ENCODE measurements at regions not wholly inside any gene's neighbourhood (a gene's known extent, or its start where the extent isn't known, plus 50 kb on each side); places are given as distances from the start of the nearest gene placed in this dataset.
"Not testable (repeated sequence)": the region's sequence is repeated elsewhere in the genome, so short reads cannot be mapped to it uniquely, and the experiment has no call there.

DNA sequence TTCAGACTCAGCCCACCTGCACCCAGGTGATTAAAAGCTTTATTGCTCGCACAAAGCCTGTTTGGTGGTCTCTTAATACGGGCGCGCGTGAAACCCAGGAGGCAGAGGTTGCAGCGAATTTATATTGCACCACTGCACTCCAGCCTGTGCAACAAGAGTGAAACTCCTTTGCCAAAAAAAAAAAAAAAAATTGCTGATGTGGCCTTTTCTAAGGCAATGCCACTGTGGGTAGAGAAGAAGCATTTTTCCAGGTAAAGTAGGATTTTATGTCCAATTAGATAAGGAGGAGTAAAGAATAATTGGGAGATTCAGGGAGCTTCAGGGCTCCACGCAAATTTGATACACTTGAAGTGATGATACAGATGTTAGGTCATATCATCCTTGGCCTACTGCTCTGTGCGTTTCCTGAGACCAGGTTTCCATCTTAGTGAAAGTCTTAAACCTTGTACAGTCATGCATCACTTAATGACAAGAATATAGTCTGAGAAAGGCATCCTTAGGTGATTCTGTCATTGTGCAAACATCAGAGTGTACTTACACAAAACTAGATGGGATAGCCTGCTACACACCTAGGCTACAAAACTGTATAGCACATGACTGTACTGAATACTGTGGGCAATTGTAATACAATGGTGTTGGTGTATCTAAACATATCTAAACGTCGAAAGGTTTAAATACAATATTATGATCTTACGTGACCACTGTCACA, 150.9 kb downstream of the SPRY2 start:
- intact Hi-C loops (cut with DNase I), result no loop called here
- no peak for DNase-seq (ENCODE audit: low spot score)

- DNase-seq (ENCODE audit: low spot score), result no peak
- intact Hi-C loops (cut with DNase I), result no loop called here
These were observed 160.1 kb downstream of the SPRY2 start for GRCh38 chr13:80180740-80181355.

GRCh38 chr13:80177327-80177726, 163.6 kb downstream of the SPRY2 start:
- intact Hi-C loops (cut with DNase I), result no loop called here

GRCh38 chr13:80173224-80173623, 167.7 kb downstream of the SPRY2 start:
- no peak for DNase-seq (ENCODE audit: low spot score)
- intact Hi-C loops (cut with DNase I), result no loop called here

More at GRCh38 chr13:80177327-80177726, 163.6 kb downstream of the SPRY2 start:
- no peak for DNase-seq (ENCODE audit: low spot score)

DNA sequence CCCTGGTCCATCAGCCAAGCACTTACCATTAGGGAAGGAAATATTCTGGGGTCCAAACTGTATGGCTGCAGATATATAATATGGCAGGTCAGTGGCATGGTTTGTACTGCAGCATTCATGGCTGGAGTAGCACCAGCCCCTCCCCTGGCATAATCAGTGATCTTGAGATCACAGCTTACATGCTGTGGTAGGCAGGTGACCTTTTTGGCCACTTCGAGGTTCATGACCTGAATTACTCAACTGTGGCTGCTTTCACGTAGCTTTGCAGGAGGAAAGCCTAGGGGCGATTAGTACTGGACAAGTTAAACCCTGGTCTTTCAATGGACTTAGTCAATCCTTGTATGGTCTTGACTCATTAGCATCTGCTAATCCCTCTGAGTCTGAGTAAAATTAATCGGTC, 169.8 kb downstream of the SPRY2 start:
- no peak for DNase-seq (ENCODE audit: low spot score)
- intact Hi-C loops (cut with DNase I), result no loop called here

- no peak for DNase-seq (ENCODE audit: low spot score)
- intact Hi-C loops (cut with DNase I), result no loop called here
These were observed 172.7 kb downstream of the SPRY2 start for GRCh38 chr13:80168089-80168850.

DNA sequence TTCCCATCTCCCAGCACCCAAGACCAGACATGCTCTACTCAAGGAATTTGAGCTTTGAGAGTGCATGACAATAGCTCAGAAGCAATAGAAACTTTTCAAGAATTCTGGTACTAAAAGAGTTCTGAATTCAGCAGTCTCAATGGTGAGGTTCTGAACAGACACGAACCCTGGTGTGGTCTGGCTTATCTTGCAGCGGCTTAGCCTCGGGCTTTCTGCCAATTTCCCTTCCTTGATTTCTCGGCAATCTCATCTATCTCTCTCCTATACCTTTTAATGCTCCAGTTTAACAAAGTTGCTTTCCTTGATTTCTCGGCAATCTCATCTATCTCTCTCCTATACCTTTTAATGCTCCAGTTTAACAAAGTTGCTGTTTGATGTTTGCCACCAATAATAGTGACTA, 174.6 kb downstream of the SPRY2 start:
- DNase-seq (ENCODE audit: low spot score), result no peak
- intact Hi-C loops (cut with DNase I), result no loop called here

- intact Hi-C loops (cut with DNase I), result no loop called here
- DNase-seq (ENCODE audit: low spot score), result no peak
These were observed 176.5 kb downstream of the SPRY2 start for GRCh38 chr13:80164462-80164861.

DNA sequence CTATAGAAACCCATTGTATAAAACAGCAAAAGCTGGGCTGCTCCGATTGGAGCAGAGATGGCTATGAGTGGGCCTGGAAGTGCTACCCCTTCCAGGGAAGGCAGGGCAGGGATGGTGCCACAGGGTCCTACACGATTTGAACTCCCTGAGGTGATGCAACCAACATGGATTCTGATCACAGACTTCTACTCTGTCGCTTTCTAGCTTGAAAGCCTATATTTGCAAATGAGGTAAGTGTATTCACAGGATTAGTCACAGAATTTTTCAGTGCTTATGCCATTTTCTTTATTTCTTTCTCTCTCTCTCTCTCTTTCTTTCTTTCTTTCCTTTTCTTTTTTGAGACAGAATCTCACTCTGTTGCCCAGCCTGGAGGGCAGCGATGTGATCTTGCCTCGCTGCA, 179.0 kb downstream of the SPRY2 start:
- DNase-seq (ENCODE audit: low spot score), result no peak
- intact Hi-C loops (cut with DNase I), result no loop called here

DNA sequence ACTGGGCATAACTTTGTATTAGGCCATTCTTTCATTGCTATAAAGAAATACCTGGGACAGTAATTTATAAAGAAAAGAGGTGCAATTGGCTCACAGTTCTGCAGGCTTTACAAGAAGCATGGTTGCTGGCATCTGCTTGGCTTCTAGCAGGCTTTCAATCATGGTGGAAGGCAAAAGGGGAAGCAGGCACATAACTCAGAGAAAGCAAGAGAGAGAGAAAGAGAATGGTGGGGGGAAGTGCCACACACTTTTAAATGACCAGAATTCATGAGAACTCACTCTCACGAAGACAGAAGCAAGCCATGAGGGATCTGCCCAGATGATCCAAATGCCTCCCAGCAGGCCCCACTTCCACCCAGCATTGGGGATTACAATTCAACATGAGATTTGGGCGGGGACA, 179.7 kb downstream of the SPRY2 start:
- intact Hi-C loops (cut with DNase I), result no loop called here
- no peak for DNase-seq (ENCODE audit: low spot score)

DNA sequence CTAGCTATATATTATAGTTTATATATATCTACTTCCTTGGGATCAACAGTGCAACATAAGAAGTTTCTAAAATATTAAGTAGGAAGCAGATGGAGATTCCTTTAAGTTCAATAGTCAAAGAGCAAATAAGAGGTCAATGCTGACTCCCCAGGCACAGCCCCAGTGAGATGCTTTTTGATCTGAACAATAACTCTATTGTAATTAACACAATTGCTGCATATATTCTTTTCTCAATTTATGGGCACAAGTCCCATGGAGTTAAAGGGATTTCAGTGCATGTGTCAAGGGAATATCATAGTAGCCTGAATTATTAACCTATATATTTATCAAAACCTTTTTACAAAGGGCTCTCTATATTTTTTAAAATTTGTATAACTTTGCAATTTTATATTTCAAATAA, 180.8 kb downstream of the SPRY2 start:
- DNase-seq (ENCODE audit: low spot score), result no peak
- intact Hi-C loops (cut with DNase I), result no loop called here

- DNase-seq (ENCODE audit: low spot score), result no peak
- intact Hi-C loops (cut with DNase I), result no loop called here
These were observed 183.5 kb downstream of the SPRY2 start for GRCh38 chr13:80157261-80157932.

- DNase-seq (ENCODE audit: low spot score); intact Hi-C loops (cut with DNase I): not testable (repeated sequence)
These were observed 188.8 kb downstream of the SPRY2 start for GRCh38 chr13:80152142-80152541.

- intact Hi-C loops (cut with DNase I), result no loop called here
- DNase-seq (ENCODE audit: low spot score), result no peak
These were observed 189.9 kb downstream of the SPRY2 start for GRCh38 chr13:80151016-80151415.

DNA sequence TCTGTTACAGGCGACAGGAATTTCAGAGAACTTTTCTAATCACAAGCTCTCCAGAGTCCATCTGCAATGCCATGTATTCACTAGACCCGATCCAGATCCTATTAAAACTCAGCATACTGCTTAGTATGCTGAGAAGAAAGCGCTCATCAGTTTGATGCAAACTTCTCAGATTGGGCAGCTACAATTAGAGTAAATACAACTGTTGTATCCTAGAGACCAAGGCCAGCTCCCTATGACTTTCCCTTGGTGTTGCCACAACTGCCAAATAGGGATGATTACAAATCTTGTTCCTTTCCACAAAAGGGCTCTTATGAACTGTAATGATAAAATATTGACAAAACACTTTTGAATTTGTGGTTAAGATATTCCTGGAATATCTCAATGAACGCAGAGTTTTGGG, 191.2 kb downstream of the SPRY2 start:
- intact Hi-C loops (cut with DNase I), result no loop called here
- DNase-seq (ENCODE audit: low spot score), result no peak

DNA sequence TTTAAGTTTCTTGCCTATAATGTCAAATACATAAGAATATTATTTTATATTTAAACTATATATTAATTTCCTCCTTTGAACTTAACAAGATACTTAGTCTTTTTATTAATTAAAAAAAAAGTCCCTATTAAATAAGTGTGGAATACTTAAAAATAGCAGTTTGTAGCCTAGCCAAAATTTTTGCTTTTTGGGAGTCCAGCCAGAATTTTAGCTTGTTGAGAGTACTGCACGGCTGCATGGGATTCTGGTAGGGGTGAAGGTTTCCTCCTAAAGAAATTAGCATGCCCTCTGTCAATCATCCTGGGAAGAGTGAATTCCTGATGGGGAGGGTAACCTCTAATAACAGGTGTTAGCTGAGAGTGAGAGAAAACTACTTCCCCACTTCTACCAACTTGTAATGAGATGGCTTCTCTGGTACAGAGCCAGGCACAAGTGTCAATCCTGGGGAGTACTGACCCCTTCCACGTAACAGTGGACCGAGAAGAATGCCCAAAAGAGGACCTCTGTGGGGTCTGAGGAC, 195.7 kb downstream of the SPRY2 start:
- DNase-seq (ENCODE audit: low spot score), result no peak
- intact Hi-C loops (cut with DNase I), result no loop called here

- no peak for DNase-seq (ENCODE audit: low spot score)
- intact Hi-C loops (cut with DNase I), result no loop called here
These were observed 196.4 kb downstream of the SPRY2 start for GRCh38 chr13:80144493-80144892.

GRCh38 chr13:80141123-80141849, 199.6 kb downstream of the SPRY2 start:
- intact Hi-C loops (cut with DNase I), result no loop called here
- no peak for DNase-seq (ENCODE audit: low spot score)

DNA sequence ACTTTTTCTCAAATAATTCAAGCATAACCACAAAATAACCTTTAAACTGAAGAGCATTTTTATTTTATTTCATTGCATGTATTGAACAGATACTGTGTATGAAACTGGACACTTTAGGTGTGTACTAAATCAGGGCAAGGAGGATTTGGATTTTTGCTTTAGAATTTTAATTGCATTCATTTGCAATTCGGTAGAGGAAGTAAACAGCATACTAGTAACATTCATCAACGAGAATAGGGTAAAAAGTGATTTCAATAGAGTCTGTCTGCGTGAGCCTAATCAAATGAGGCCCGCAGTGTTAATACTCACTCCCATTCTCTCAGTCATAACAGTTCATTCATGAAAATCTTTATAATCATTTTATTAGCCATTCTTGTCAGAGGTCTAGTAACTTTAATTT, 200.2 kb downstream of the SPRY2 start:
- intact Hi-C loops (cut with DNase I), result no loop called here
- no peak for DNase-seq (ENCODE audit: low spot score)

Data from cardiac septum (tissue), 1 donor.